GM23338 (cell line): ENCODE measurements at regions not wholly inside any gene's neighbourhood (a gene's known extent, or its start where the extent isn't known, plus 50 kb on each side); places are given as distances from the start of the nearest gene placed in this dataset.

ENCODE experiments used
- ATAC-seq: fragments of 200-7000 bp; cut with Tn5 transposase; 3 replicates; pipeline ENCODE4 v1.9.1; 2020
- DNase-seq: peaks from one replicate; pipeline ENCODE4 v3.0.0-alpha.2; 2015; ENCODE audit warnings: low spot score
- H2AFZ ChIP-seq: fragments of 200-600 bp; sonication (generic); 2 replicates; pipeline ENCODE4 v1.8.0; 2016; ENCODE audit warnings: antibody characterized with exemption, mild to moderate bottlenecking, moderate library complexity
- H3F3A ChIP-seq: fragments of 200-600 bp; sonication (generic); replicated peaks from 2 replicates; pipeline ENCODE4 v1.8.0; 2017; ENCODE audit warnings: antibody characterized with exemption, mixed run types, low read depth
- H3K27ac ChIP-seq: fragments of 200-600 bp; sonication (generic); 2 replicates; pipeline ENCODE4 v1.6.1; 2016; ENCODE audit warnings: low read depth
- H3K27me3 ChIP-seq: fragments of 200-600 bp; sonication (generic); 2 replicates; pipeline ENCODE4 v1.8.0; 2016; ENCODE audit warnings: mild to moderate bottlenecking, mixed run types, moderate library complexity; ENCODE audit not compliant: insufficient read depth
- H3K36me3 ChIP-seq: fragments of 200-600 bp; sonication (generic); 2 replicates; pipeline ENCODE4 v1.8.0; 2016; ENCODE audit warnings: mild to moderate bottlenecking; ENCODE audit not compliant: insufficient read depth
- H3K4me1 ChIP-seq: fragments of 200-600 bp; sonication (generic); 2 replicates; pipeline ENCODE4 v1.8.0; 2016; ENCODE audit warnings: mild to moderate bottlenecking, moderate library complexity; ENCODE audit not compliant: insufficient read depth
- H3K4me2 ChIP-seq: fragments of 200-600 bp; sonication (generic); 2 replicates; pipeline ENCODE4 v1.7.1; 2017; ENCODE audit warnings: mixed run types
- H3K4me3 ChIP-seq: fragments of 200-600 bp; sonication (generic); 2 replicates; pipeline ENCODE4 v1.6.1; 2016; ENCODE audit warnings: mixed run types
- H3K79me2 ChIP-seq: fragments of 200-600 bp; sonication (generic); replicated peaks from 2 replicates; pipeline ENCODE4 v1.8.0; 2017; ENCODE audit warnings: mild to moderate bottlenecking; ENCODE audit not compliant: insufficient read depth
- H3K9me2 ChIP-seq: fragments of 200-600 bp; sonication (generic); 2 replicates; pipeline ENCODE4 v1.8.0; 2017; ENCODE audit not compliant: insufficient read depth
- H4K20me1 ChIP-seq: fragments of 200-600 bp; sonication (generic); replicated peaks from 2 replicates; pipeline ENCODE4 v1.8.0; 2017; ENCODE audit warnings: mild to moderate bottlenecking; ENCODE audit not compliant: insufficient read depth
- H3K27ac Mint-ChIP-seq: 2 replicates; pipeline ENCODE4 v1.8.0; 2020; ENCODE audit warnings: inconsistent platforms, mild to moderate bottlenecking, moderate library complexity, mixed read lengths
- H3K27me3 Mint-ChIP-seq: 3 replicates; pipeline ENCODE4 v1.8.0; 2022; ENCODE audit warnings: low read depth, mild to moderate bottlenecking, moderate library complexity, mixed read lengths, inconsistent platforms; ENCODE audit not compliant: insufficient read depth, poor library complexity
- H3K36me3 Mint-ChIP-seq: 3 replicates; pipeline ENCODE4 v1.8.0; 2021; ENCODE audit warnings: low read depth, mild to moderate bottlenecking, inconsistent platforms, moderate library complexity, mixed read lengths
- H3K4me1 Mint-ChIP-seq: 3 replicates; pipeline ENCODE4 v1.8.0; 2020; ENCODE audit warnings: mild to moderate bottlenecking, inconsistent platforms, mixed read lengths
- H3K4me3 Mint-ChIP-seq: 3 replicates; pipeline ENCODE4 v1.8.0; 2021; ENCODE audit warnings: moderate library complexity, mild to moderate bottlenecking, inconsistent platforms, mixed read lengths
- H3K9me3 Mint-ChIP-seq: 3 replicates; pipeline ENCODE4 v1.8.0; 2020; ENCODE audit warnings: moderate library complexity, mild to moderate bottlenecking, inconsistent platforms, mixed read lengths
- EZH2phosphoT487 ChIP-seq: fragments of 200-600 bp; sonication (generic); IDR thresholded peaks from one replicate; pipeline ENCODE4 v1.8.1; 2018; ENCODE audit warnings: antibody characterized with exemption; ENCODE audit not compliant: unreplicated experiment
- NANOG ChIP-seq: IDR thresholded peaks from 2 replicates; pipeline ENCODE4 v1.6.1; 2016; ENCODE audit warnings: antibody characterized with exemption, borderline replicate concordance
- POLR2AphosphoS5 ChIP-seq: IDR thresholded peaks from 2 replicates; pipeline ENCODE4 v1.6.1; 2016; ENCODE audit warnings: antibody characterized with exemption, low read depth
- STAT1 ChIP-seq: IDR thresholded peaks from one replicate; pipeline ENCODE4 v1.6.1; 2016; ENCODE audit warnings: antibody characterized with exemption; ENCODE audit not compliant: unreplicated experiment
- ZNF114 ChIP-seq: fragments of 250-450 bp; sonication (Bioruptor Pico); IDR thresholded peaks from 2 replicates; pipeline ENCODE4 v1.5.0; 2020; ENCODE audit warnings: mild to moderate bottlenecking, moderate library complexity
- ZNF462 ChIP-seq: fragments of 250-450 bp; sonication (Bioruptor Pico); IDR thresholded peaks from 2 replicates; pipeline ENCODE4 v1.5.0; 2020; ENCODE audit warnings: mild to moderate bottlenecking, moderate library complexity
- TF ChIP-seq, protein P1 (sequence below): IDR thresholded peaks from 2 replicates; pipeline ENCODE4 v1.6.1; 2016; ENCODE audit warnings: antibody characterized with exemption

DNA sequence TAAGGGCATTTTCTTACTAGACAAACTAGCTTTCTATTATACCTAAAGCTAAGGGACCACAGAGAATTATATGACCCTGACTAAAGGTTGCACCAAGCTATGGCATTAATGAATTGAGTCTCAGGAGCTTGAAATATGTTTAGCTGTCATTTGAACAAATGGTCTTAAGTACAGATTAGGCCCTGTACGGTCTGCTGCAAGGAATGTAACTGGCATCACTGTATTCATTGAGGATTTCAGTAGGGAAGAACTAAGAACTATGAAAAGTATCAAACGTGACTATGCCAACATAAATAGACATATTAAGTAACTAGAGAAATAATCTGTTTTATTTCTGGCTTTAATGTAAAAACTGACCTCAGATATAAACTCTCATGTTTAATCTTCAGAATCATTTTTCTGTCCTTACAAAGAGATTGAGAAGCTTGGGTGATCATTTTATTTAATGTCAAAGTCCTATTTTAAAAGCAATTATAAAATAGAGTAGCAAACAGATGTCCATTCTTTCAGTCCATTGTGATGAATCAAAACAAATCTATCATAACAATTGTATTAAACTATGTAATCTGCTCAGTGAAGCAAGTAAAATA lies 845.9 kb downstream of the MAT2B start:
- H3K27ac ChIP-seq, result no peak overlapping the region
- H3K4me1 Mint-ChIP-seq, result peaks cover 17% of the 10 kb centered on the region
- no peaks in the 10 kb centered on the region for H3K9me2 ChIP-seq
- TF ChIP-seq ZNF462 (CRISPR knock-in tag), result no peak
- no peak for TF ChIP-seq POLR2AphosphoS5
- no peak for TF ChIP-seq ZNF114 (CRISPR knock-in tag)
- no peak for TF ChIP-seq STAT1
- no peak for TF ChIP-seq NANOG
- TF ChIP-seq, protein P1, sequence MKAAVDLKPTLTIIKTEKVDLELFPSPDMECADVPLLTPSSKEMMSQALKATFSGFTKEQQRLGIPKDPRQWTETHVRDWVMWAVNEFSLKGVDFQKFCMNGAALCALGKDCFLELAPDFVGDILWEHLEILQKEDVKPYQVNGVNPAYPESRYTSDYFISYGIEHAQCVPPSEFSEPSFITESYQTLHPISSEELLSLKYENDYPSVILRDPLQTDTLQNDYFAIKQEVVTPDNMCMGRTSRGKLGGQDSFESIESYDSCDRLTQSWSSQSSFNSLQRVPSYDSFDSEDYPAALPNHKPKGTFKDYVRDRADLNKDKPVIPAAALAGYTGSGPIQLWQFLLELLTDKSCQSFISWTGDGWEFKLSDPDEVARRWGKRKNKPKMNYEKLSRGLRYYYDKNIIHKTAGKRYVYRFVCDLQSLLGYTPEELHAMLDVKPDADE, result no peak
- no peak for TF ChIP-seq EZH2phosphoT487
- no peak overlapping the region for H3K4me3 ChIP-seq
- H3K36me3 Mint-ChIP-seq, result no peaks in the 10 kb centered on the region
- DNase-seq (no peak), ATAC-seq (no peak)
- H3K79me2 ChIP-seq, result no peaks in the 10 kb centered on the region
- no peaks in the 10 kb centered on the region for H3K9me3 Mint-ChIP-seq
- peaks cover 5% of the 10 kb centered on the region for H3K27me3 Mint-ChIP-seq
- H3K4me3 Mint-ChIP-seq, result no peak overlapping the region
- H3K27ac Mint-ChIP-seq, result no peak overlapping the region
- no peak overlapping the region for H3K4me2 ChIP-seq
- H3F3A ChIP-seq, result no peaks in the 10 kb centered on the region
- H4K20me1 ChIP-seq, result no peaks in the 10 kb centered on the region
- no peaks in the 10 kb centered on the region for H3K27me3 ChIP-seq
- no peaks in the 10 kb centered on the region for H3K36me3 ChIP-seq
- H2AFZ ChIP-seq, result no peak overlapping the region
- H3K4me1 ChIP-seq, result 0 out of 2 replicates have a peak, but pooled peaks cover 4% of the 10 kb centered on the region
